ENCODE measurements at regions not wholly inside any gene's neighbourhood (a gene's known extent, or its start where the extent isn't known, plus 50 kb on each side); places are given as distances from the start of the nearest gene placed in this dataset.
"Not testable (repeated sequence)": the region's sequence is repeated elsewhere in the genome, so short reads cannot be mapped to it uniquely, and the experiment has no call there.

DNA sequence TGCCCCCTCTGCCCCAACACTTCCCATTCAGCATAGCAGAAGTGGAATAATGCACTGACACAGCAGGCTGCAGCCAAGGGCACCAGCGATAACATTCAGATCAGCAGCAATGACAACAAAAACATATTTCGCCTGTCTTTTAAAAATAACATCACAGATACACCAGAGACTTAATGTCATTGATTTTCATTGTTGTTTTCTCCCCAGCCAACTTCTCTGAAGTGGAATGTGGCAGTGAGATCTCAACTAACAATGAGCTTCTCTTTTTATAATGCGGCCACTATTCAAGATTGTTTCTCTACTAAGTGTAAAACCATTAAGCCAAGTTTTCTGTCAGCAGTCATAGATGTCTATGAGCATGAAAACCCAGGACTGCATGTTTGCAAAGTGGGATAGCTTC lies 158.2 kb upstream of the TMEM229A start:
- DNase-seq (ENCODE audit: low spot score), result no peak
- TF ChIP-seq, protein P1, sequence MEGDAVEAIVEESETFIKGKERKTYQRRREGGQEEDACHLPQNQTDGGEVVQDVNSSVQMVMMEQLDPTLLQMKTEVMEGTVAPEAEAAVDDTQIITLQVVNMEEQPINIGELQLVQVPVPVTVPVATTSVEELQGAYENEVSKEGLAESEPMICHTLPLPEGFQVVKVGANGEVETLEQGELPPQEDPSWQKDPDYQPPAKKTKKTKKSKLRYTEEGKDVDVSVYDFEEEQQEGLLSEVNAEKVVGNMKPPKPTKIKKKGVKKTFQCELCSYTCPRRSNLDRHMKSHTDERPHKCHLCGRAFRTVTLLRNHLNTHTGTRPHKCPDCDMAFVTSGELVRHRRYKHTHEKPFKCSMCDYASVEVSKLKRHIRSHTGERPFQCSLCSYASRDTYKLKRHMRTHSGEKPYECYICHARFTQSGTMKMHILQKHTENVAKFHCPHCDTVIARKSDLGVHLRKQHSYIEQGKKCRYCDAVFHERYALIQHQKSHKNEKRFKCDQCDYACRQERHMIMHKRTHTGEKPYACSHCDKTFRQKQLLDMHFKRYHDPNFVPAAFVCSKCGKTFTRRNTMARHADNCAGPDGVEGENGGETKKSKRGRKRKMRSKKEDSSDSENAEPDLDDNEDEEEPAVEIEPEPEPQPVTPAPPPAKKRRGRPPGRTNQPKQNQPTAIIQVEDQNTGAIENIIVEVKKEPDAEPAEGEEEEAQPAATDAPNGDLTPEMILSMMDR (IDR thresholded peaks at IDR 0.05), result no peak
- no peak for ATAC-seq (ENCODE audit: low FRiP score)

DNA sequence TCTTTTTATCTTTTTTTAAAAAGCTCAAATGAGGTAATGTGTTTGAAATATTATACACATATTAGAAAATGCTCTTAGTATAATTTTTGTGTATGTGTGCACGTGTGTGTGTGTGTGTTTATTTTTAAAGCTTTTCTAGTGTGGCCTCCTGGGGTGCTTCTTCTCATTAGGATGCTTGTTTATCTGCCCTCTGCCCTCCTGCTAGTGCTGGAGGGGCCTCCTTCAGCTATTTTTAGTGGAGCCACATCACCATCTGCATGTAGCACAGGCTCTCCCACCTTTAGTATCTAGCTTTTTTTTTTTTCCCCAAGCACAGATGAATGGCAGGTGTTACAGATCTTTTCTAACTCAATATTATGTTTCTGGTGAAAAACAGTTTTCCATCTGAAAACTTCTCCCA lies 155.7 kb upstream of the TMEM229A start:
- TF ChIP-seq, protein P1 (IDR thresholded peaks at IDR 0.05), result no peak
- ATAC-seq (ENCODE audit: low FRiP score) (no peak), DNase-seq (ENCODE audit: low spot score) (no peak)

DNA sequence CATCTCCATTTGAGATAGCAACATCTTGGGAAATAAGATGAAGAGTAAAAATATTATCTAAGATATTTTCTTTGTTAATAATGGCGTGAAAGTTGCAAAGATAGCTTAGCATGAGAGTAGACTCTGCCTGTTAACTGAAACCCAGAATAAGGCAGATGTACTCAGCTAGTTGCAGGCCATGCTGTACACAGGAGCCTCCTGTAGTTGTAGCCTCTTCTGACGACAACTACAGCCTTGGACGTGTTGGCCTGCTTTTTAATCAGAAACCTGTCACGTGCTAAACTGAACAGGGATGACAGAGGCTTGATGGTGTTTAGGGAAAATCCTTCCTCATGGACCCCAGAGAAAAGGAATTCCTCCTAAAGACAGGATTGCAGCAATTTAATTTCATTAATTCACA lies 155.1 kb upstream of the TMEM229A start:
- DNase-seq (ENCODE audit: low spot score) (no peak), ATAC-seq (ENCODE audit: low FRiP score) (no peak)
- TF ChIP-seq, protein P1 (IDR thresholded peaks at IDR 0.05), result no peak

DNA sequence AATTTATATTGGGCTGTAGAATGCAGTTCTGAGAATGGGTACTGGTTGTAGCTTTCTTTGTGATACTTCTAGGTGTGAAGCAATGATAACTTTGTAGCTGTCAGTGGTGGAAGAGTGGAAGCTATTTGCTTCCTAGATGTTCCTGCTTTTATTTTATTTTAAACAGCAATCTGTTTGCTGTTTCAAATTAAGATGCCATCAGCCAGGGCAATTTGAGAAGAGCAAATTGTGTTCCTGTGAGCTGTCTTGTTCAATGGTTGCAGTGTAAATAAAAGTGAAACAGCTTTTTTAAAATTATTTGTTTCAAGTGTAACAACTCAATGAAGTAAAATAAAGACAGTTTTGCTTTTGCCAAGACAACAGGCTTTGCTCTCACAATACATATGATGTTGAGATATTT lies 150.8 kb upstream of the TMEM229A start:
- DNase-seq (ENCODE audit: low spot score) (no peak), ATAC-seq (ENCODE audit: low FRiP score) (no peak)
- TF ChIP-seq, protein P1 (IDR thresholded peaks at IDR 0.05), result no peak

DNA sequence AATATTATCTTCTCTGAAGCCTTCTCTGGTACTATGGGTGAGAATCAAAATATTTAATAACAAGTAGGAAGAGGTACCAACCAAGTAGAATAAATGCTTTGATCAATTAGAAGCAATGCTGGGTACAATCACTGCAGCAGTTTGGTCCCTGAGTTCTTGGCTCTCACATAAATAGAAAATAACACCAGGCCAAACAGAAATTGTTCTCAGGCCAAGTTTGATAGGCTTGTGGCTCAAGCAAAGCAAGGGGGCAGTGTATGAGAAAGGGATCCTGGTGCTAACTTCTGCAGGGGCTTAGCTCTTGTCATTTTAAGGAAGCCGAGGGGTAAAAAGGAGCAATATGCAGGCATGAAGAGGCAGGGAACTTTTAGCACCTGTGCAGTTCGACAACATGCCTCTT lies 146.8 kb upstream of the TMEM229A start:
- ATAC-seq (ENCODE audit: low FRiP score) (no peak), DNase-seq (ENCODE audit: low spot score) (no peak)
- TF ChIP-seq, protein P1 (IDR thresholded peaks at IDR 0.05), result no peak

DNA sequence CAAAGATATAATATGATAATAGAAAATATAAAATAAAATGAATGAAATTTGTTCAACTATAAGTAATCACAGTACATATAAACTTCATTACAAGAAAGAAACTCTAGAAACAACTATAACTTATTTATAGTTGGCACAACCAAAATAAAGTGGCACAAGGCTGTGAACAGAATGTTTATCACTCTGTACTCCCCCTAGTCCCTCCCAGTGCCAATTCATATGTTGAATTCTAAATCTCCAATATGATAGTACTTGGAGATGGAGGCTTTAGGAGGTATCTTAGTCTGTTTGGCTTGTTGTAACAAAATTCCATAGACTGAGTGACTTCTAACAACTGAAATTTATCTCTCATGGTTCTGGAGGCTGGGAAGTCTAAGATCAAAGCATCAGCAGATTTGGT lies 145.0 kb upstream of the TMEM229A start:
- no peak for DNase-seq (ENCODE audit: low spot score)
- no peak for ATAC-seq (ENCODE audit: low FRiP score)
- TF ChIP-seq, protein P1 (IDR thresholded peaks at IDR 0.05), result no peak

DNA sequence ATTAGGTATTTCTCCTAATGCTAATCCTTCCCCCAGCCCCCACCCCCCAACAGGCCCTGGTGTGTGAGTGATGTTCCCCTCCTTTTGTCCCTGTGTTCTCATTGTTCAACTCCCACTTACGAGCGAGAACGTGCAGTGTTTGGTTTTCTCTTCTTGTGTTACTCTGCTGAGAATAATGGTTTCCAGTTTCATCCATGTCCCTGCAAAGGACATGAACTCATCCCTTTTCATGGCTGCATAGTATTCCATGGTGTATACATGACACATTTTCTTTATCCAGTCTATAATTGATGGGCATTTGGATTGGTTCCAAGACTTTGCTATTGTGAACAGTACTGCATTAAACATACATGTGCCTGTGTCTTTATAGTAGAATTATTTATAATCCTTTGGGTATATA lies 138.9 kb upstream of the TMEM229A start:
- not testable (repeated sequence) for ATAC-seq (ENCODE audit: low FRiP score); DNase-seq (ENCODE audit: low spot score)

DNA sequence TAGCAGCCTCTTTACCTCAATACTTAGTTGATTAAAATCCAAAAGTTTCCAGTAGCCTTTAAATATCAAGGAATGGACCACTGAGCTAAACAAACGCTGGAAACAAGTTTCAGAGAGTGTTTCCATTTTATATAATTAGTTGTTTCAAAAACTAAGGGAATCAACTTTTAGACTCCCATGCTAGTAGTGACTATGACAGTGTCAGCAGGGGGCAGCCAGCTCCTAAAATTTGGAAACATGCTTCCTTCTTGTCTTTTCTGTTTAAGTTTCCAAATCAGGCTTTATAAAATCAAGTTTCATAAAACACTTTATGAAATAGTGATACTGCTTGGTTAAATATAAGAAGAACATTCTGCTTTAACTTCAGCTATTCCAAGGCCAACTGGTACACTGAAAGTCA lies 138.2 kb upstream of the TMEM229A start:
- ATAC-seq (ENCODE audit: low FRiP score) (no peak), DNase-seq (ENCODE audit: low spot score) (no peak)
- TF ChIP-seq, protein P1 (IDR thresholded peaks at IDR 0.05), result no peak

Measured in omental fat pad (tissue), 3 donors.